Left lung (tissue), 4 donors: ENCODE measurements at regions not wholly inside any gene's neighbourhood (a gene's known extent, or its start where the extent isn't known, plus 50 kb on each side); places are given as distances from the start of the nearest gene placed in this dataset.
A peak's percentile ranks its signal among the peaks of the same experiment; 100 is the strongest.

ENCODE experiments used
- ATAC-seq: fragments of 200-7000 bp; cut with Tn5 transposase; one replicate; pipeline ENCODE4 v1.9.1; 2020; ENCODE audit warnings: moderate library complexity
- DNase-seq, 4 donors: peaks; one replicate each; pipeline ENCODE4 v3.0.0-alpha.2; 2013 to 2020
- H3K27ac ChIP-seq, 2 donors: fragments of 200-600 bp; sonication (generic) in 1 of 2; one replicate each; pipeline versions ENCODE4 v1.5.0 to v1.8.0; 2020 to 2021
- H3K27me3 ChIP-seq, 2 donors: fragments of 200-600 bp; sonication (generic) in 1 of 2; one replicate each; pipeline versions ENCODE4 v1.5.0 to v1.8.0; 2020 to 2021
- H3K36me3 ChIP-seq, 2 donors: fragments of 200-600 bp; sonication (generic) in 1 of 2; one replicate each; pipeline versions ENCODE4 v1.5.0 to v1.8.0; 2020 to 2021
- H3K4me1 ChIP-seq, 2 donors: fragments of 200-600 bp; one replicate each; pipeline ENCODE4 v1.8.0; 2021
- H3K4me3 ChIP-seq, 2 donors: fragments of 200-600 bp; sonication (generic) in 1 of 2; one replicate each; pipeline versions ENCODE4 v1.5.0 to v1.8.0; 2020 to 2021; ENCODE audit warnings: mild to moderate bottlenecking in 1 of 2
- H3K9me3 ChIP-seq, 2 donors: fragments of 200-600 bp; sonication (generic) in 1 of 2; one replicate each; pipeline versions ENCODE4 v1.5.0 to v1.8.0; 2020 to 2021
- CTCF ChIP-seq, 2 donors: fragments of 200-600 bp; sonication (generic) in 1 of 2; IDR thresholded peaks; one replicate each; pipeline versions ENCODE4 v1.5.0 to v1.8.0; 2021; ENCODE audit warnings: antibody characterized with exemption in 2 of 2
- intact Hi-C, 2 donors: fragments of 100-400 bp; cut with DNase I; formaldehyde crosslinking; loops; one replicate each; pipeline versions ENCODE4 v1.11.2 to v1.14.2; 2022
- donor health status: DM: no; HTN: yes; CAD: no.
- donor health status: DM: no; HTN: no; CAD: no.

DNA sequence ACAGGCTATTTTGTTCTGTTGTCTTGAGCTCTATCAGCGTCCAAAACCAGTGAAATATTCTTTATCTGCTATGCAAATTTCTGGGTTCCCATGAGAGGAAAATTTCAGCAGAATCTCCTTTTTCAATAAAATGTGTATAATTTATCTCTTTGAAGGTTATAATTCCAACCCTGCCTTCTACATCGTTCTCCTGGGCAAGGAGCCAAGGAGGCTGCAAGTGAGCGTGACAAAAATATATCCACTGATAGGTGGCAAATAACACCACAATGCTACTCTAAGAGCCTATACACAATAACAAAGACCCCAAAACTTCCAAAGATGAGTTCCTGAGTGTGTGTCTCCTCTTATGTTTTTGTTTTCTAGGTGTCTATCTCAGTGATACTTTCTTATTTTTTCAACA is 664.7 kb upstream of the SORCS1 start:
- no peak for TF ChIP-seq CTCF (IDR thresholded peaks at IDR 0.05)
- Histone ChIP-seq H3K9me3 (no peaks in the 10 kb centered on the region), H3K27ac (no peak overlapping the region), H3K4me3 (no peak overlapping the region), H3K4me1 (no peaks in the 10 kb centered on the region), H3K36me3 (no peaks in the 10 kb centered on the region), H3K27me3 (no peaks in the 10 kb centered on the region)
- DNase-seq (no peak), ATAC-seq (no peak)
- intact Hi-C loops: no loop called here

- Histone ChIP-seq H3K9me3 (no peaks in the 10 kb centered on the region), H3K27ac (no peak overlapping the region), H3K27me3 (no peaks in the 10 kb centered on the region), H3K4me3 (no peak overlapping the region), H3K36me3 (no peaks in the 10 kb centered on the region), H3K4me1 (no peaks in the 10 kb centered on the region)
- DNase-seq: peak in 1 of 4 donors; percentile 3
- no peak for ATAC-seq
- no peak for TF ChIP-seq CTCF (IDR thresholded peaks at IDR 0.05)
- intact Hi-C loops: no loop called here
Observed at GRCh38 chr10:107826171-107826570, 661.7 kb upstream of the SORCS1 start.

DNA sequence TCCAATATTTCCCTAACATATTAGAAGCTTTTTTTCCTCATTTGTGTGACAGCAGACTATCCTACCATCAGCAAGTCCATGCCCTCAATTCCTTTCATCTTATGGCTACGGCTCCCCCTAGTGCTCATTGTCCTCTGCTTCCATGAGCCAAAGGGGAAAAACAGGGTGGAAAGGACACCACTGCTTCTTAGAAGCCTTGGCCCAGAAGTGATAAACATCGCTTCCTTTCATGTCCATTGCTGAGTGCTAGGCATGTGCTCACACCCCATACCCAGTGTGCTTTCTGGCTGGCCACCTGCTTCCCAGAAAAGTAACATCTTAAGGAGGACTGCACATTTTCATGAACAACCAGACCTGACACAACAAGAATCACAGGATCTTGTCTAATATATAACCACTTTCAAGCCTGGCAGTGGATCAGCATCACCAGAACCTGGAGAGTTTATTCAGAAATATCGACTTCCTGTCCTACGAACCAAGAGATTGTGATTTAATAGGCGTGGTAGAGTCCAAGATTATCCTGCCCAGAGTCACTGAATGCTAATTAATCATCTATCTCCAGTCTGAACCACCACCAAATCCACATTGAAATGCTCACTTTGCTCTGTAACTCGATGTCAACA is 650.5 kb upstream of the SORCS1 start:
- H3K9me3 ChIP-seq: no peaks in the 10 kb centered on the region
- peak in 3 of 4 donors; percentile 29 to 32 (median 31) for DNase-seq
- intact Hi-C loops: no loop called here
- H3K27ac ChIP-seq: no peak overlapping the region
- peak; percentile 86 for ATAC-seq
- H3K4me1 ChIP-seq: no peaks in the 10 kb centered on the region
- H3K36me3 ChIP-seq: no peaks in the 10 kb centered on the region
- H3K27me3 ChIP-seq: no peaks in the 10 kb centered on the region
- TF ChIP-seq CTCF (IDR thresholded peaks at IDR 0.05): peak; percentile 38 to 39
- no peak overlapping the region for H3K4me3 ChIP-seq

GRCh38 chr10:107813451-107814162 is 649.1 kb upstream of the SORCS1 start:
- no peaks in the 10 kb centered on the region for H3K36me3 ChIP-seq
- TF ChIP-seq CTCF (IDR thresholded peaks at IDR 0.05): no peak
- DNase-seq (no peak), ATAC-seq (no peak)
- intact Hi-C loops: no loop called here
- no peak overlapping the region for H3K4me3 ChIP-seq
- H3K27me3 ChIP-seq: no peaks in the 10 kb centered on the region
- H3K9me3 ChIP-seq: no peaks in the 10 kb centered on the region
- H3K27ac ChIP-seq: no peak overlapping the region
- no peaks in the 10 kb centered on the region for H3K4me1 ChIP-seq

DNA sequence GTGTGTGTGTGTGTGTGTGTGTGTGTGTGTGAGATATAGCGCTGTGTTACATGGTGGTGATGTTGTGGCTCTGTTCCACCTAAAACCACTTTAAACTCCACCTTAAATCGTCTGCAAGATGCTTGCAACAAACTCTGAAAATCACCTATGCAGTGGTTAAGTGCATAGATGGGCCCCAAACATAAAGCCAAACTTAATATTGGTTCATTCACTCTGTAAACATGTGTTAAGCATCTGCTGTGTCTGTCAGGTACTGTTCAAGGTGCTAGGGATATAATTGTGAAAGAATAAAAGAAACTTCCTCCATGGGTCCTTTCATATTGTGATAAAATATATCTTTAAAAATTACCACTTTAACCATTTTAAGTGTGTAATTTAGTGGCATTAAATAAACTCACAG is 645.4 kb upstream of the SORCS1 start:
- Histone ChIP-seq H3K27me3 (no peaks in the 10 kb centered on the region), H3K27ac (no peak overlapping the region), H3K36me3 (no peaks in the 10 kb centered on the region), H3K9me3 (no peaks in the 10 kb centered on the region), H3K4me1 (no peaks in the 10 kb centered on the region), H3K4me3 (no peak overlapping the region)
- intact Hi-C loops: no loop called here
- DNase-seq: no peak
- TF ChIP-seq CTCF (IDR thresholded peaks at IDR 0.05): no peak
- ATAC-seq: no peak
